ENCODE measurements at regions not wholly inside any gene's neighbourhood (a gene's known extent, or its start where the extent isn't known, plus 50 kb on each side); places are given as distances from the start of the nearest gene placed in this dataset.

GRCh38 chr12:97630875-97631274 lies 168.3 kb downstream of the RMST start:
- Histone ChIP-seq H3K27ac (ENCODE audit: low read length) (no peak overlapping the region), H3K79me2 (replicated peaks; ENCODE audit: insufficient read depth, low read length) (no peaks in the 10 kb centered on the region), H3K4me3 (ENCODE audit: low read length) (no peak overlapping the region), H4K20me1 (ENCODE audit: insufficient read depth) (no peaks in the 10 kb centered on the region), H3K9me2 (ENCODE audit: insufficient read depth, low read length) (no peaks in the 10 kb centered on the region), H3K36me3 (ENCODE audit: insufficient read depth, low read length) (no peaks in the 10 kb centered on the region), H3K27me3 (ENCODE audit: insufficient read depth, low read depth, low read length) (no peaks in the 10 kb centered on the region), H3K4me2 (ENCODE audit: low read length) (no peak overlapping the region), H2AFZ (ENCODE audit: low read depth, low read length) (no peak overlapping the region), H3K9ac (ENCODE audit: low read length) (no peak overlapping the region), H3K9me3 (ENCODE audit: low read length) (no peaks in the 10 kb centered on the region), H3F3A (ENCODE audit: insufficient read depth, low read length, poor library complexity, severe bottlenecking) (no peaks in the 10 kb centered on the region)
- TF ChIP-seq EP300 (conservative IDR thresholded peaks at IDR 0.05; ENCODE audit: poor library complexity, severe bottlenecking) (no peak), SMC3 (conservative IDR thresholded peaks at IDR 0.05; ENCODE audit: poor library complexity) (no peak), TAF1 (IDR thresholded peaks at IDR 0.05; ENCODE audit: low read depth) (no peak), MXI1 (conservative IDR thresholded peaks at IDR 0.05; ENCODE audit: poor library complexity, severe bottlenecking) (no peak), CTCF (IDR thresholded peaks at IDR 0.05; ENCODE audit: poor library complexity, severe bottlenecking) (no peak), POLR2AphosphoS5 (IDR thresholded peaks at IDR 0.05) (no peak), REST (IDR thresholded peaks at IDR 0.05; ENCODE audit: borderline replicate concordance) (no peak), EZH2 (IDR thresholded peaks at IDR 0.05; ENCODE audit: borderline replicate concordance, insufficient read depth, low read length, poor library complexity, severe bottlenecking) (no peak), RAD21 (conservative IDR thresholded peaks at IDR 0.05) (no peak)

- Histone ChIP-seq H2AFZ (ENCODE audit: low read depth, low read length) (no peak overlapping the region), H3K79me2 (replicated peaks; ENCODE audit: insufficient read depth, low read length) (no peaks in the 10 kb centered on the region), H3K36me3 (ENCODE audit: insufficient read depth, low read length) (no peaks in the 10 kb centered on the region), H3K9ac (ENCODE audit: low read length) (no peak overlapping the region), H3K4me2 (ENCODE audit: low read length) (no peak overlapping the region), H3K9me3 (ENCODE audit: low read length) (no peaks in the 10 kb centered on the region), H3K27me3 (ENCODE audit: insufficient read depth, low read depth, low read length) (no peaks in the 10 kb centered on the region), H3K4me3 (ENCODE audit: low read length) (no peak overlapping the region), H4K20me1 (ENCODE audit: insufficient read depth) (no peaks in the 10 kb centered on the region), H3K27ac (ENCODE audit: low read length) (no peak overlapping the region), H3K9me2 (ENCODE audit: insufficient read depth, low read length) (no peaks in the 10 kb centered on the region), H3F3A (ENCODE audit: insufficient read depth, low read length, poor library complexity, severe bottlenecking) (no peaks in the 10 kb centered on the region)
- TF ChIP-seq TAF1 (IDR thresholded peaks at IDR 0.05; ENCODE audit: low read depth) (no peak), CTCF (IDR thresholded peaks at IDR 0.05; ENCODE audit: poor library complexity, severe bottlenecking) (no peak), RAD21 (conservative IDR thresholded peaks at IDR 0.05) (no peak), SMC3 (conservative IDR thresholded peaks at IDR 0.05; ENCODE audit: poor library complexity) (no peak), REST (IDR thresholded peaks at IDR 0.05; ENCODE audit: borderline replicate concordance) (no peak), EP300 (conservative IDR thresholded peaks at IDR 0.05; ENCODE audit: poor library complexity, severe bottlenecking) (no peak), MXI1 (conservative IDR thresholded peaks at IDR 0.05; ENCODE audit: poor library complexity, severe bottlenecking) (no peak), EZH2 (IDR thresholded peaks at IDR 0.05; ENCODE audit: borderline replicate concordance, insufficient read depth, low read length, poor library complexity, severe bottlenecking) (no peak), POLR2AphosphoS5 (IDR thresholded peaks at IDR 0.05) (no peak)
Measured at GRCh38 chr12:97637770-97638169, 175.2 kb downstream of the RMST start.

Data from neural cell (in vitro differentiated cells).